ENCODE measurements at regions not wholly inside any gene's neighbourhood (a gene's known extent, or its start where the extent isn't known, plus 50 kb on each side); places are given as distances from the start of the nearest gene placed in this dataset.

GRCh38 chr20:53712212-53712977 is 118.8 kb upstream of the ZNF217 start:
- WGBS, 4 donors = 83 to 87% (median 84%) methylated on average over 15 to 17 of the region's 17 CpGs
- Histone ChIP-seq H3K4me3 (no peak overlapping the region), H3K9me3 (replicated peaks in 1 of 3) (no peaks in the 10 kb centered on the region), H3K4me1 (replicated peaks in 1 of 2) (no peaks in the 10 kb centered on the region), H3K27ac (no peak overlapping the region), H3K36me3 (replicated peaks in 1 of 2) (no peaks in the 10 kb centered on the region), H3K27me3 (no peaks in the 10 kb centered on the region)
- DNase-seq = no peak
- intact Hi-C loops (cut with DNase I) = no loop called here
- TF ChIP-seq CTCF (IDR thresholded peaks at IDR 0.05) = no peak
- no peak for TF ChIP-seq POLR2A (IDR thresholded peaks at IDR 0.05)

GRCh38 chr20:53711333-53712211 is 117.9 kb upstream of the ZNF217 start:
- Histone ChIP-seq H3K27me3 (no peaks in the 10 kb centered on the region), H3K36me3 (replicated peaks in 1 of 2) (no peaks in the 10 kb centered on the region), H3K4me3 (no peak overlapping the region), H3K9me3 (replicated peaks in 1 of 3) (no peaks in the 10 kb centered on the region), H3K27ac (no peak overlapping the region), H3K4me1 (replicated peaks in 1 of 2) (no peaks in the 10 kb centered on the region)
- intact Hi-C loops (cut with DNase I) = no loop called here
- TF ChIP-seq POLR2A (IDR thresholded peaks at IDR 0.05) (no peak), CTCF (IDR thresholded peaks at IDR 0.05) (no peak)
- DNase-seq = peak in 3 of 7 donors; percentile 4 to 24 (median 16)
- WGBS, 4 donors = 57 to 69% (median 61%) methylated on average over 10 to 11 of the region's 11 CpGs

- Histone ChIP-seq H3K4me1 (replicated peaks in 1 of 2) (no peaks in the 10 kb centered on the region), H3K27ac (peak overlapping the region in 2 of 5 donors; percentile 25 to 63), H3K9me3 (replicated peaks in 1 of 3) (no peaks in the 10 kb centered on the region), H3K36me3 (replicated peaks in 1 of 2) (no peaks in the 10 kb centered on the region), H3K4me3 (no peak overlapping the region), H3K27me3 (no peaks in the 10 kb centered on the region)
- intact Hi-C loops (cut with DNase I) = no loop called here
- no peak for DNase-seq
- TF ChIP-seq CTCF (IDR thresholded peaks at IDR 0.05) = no peak
- WGBS, 4 donors = 40 to 49% (median 46%) methylated on average over 6 of the region's 6 CpGs
These were observed 114.7 kb upstream of the ZNF217 start for GRCh38 chr20:53708129-53708968.

Data from adrenal gland (tissue), 9 donors.